Activated CD8-positive, alpha-beta T cell treated with anti-CD3 and anti-CD28 coated beads for 36 hours (primary cell): ENCODE measurements at regions not wholly inside any gene's neighbourhood (a gene's known extent, or its start where the extent isn't known, plus 50 kb on each side); places are given as distances from the start of the nearest gene placed in this dataset.

Experiments used
- ATAC-seq: fragments of 200-7000 bp; cut with Tn5 transposase; one replicate; pipeline ENCODE4 v1.10.0; 2021; ENCODE audit warnings: mild to moderate bottlenecking, moderate library complexity
- CTCF ChIA-PET: fragments of 350-600 bp; sonication (Branson Sonifier 250); formaldehyde crosslinking; loops from one replicate; lab custom pipeline; 2021; ENCODE audit warnings: antibody characterized with exemption; lab: Charles Lee
- POLR2A ChIA-PET: fragments of 350-600 bp; sonication (Branson Sonifier 250); formaldehyde crosslinking; loops from one replicate; lab custom pipeline; 2021; ENCODE audit warnings: antibody characterized with exemption; lab: Charles Lee
- DNase-seq: peaks from one replicate; pipeline ENCODE4 v3.0.0-alpha.2; 2020
- H3K27ac Mint-ChIP-seq: one replicate; pipeline ENCODE4 v1.8.0; 2021; ENCODE audit warnings: mild to moderate bottlenecking, mixed read lengths
- H3K27me3 Mint-ChIP-seq: one replicate; pipeline ENCODE4 v1.8.0; 2021; ENCODE audit warnings: mixed read lengths
- H3K36me3 Mint-ChIP-seq: one replicate; pipeline ENCODE4 v1.8.0; 2021; ENCODE audit warnings: low read depth, mixed read lengths
- H3K4me1 Mint-ChIP-seq: one replicate; pipeline ENCODE4 v1.8.0; 2021; ENCODE audit warnings: low read depth, mixed read lengths
- H3K4me3 Mint-ChIP-seq: one replicate; pipeline ENCODE4 v1.8.0; 2021; ENCODE audit warnings: mild to moderate bottlenecking, moderate library complexity, mixed read lengths
- H3K9me3 Mint-ChIP-seq: one replicate; pipeline ENCODE4 v1.8.0; 2021; ENCODE audit warnings: mixed read lengths
- CTCF ChIP-seq: fragments of 200-600 bp; IDR thresholded peaks from one replicate; pipeline ENCODE4 v1.8.0; 2022; ENCODE audit warnings: antibody characterized with exemption, mild to moderate bottlenecking
- intact Hi-C: fragments of 100-400 bp; cut with micrococcal nuclease; formaldehyde crosslinking; loops from one replicate; pipeline ENCODE4 v1.10.0; 2022

- TF ChIP-seq CTCF, result no peak
- DNase-seq, result no peak
Observed at GRCh38 chr13:82323101-82323500, 1559.2 kb downstream of the SLITRK1 start.

GRCh38 chr13:82305588-82305987 is 1576.7 kb downstream of the SLITRK1 start:
- no peaks in the 10 kb centered on the region for H3K36me3 Mint-ChIP-seq
- H3K27ac Mint-ChIP-seq, result no peak overlapping the region
- CTCF ChIA-PET, result no interaction called here
- no peaks in the 10 kb centered on the region for H3K27me3 Mint-ChIP-seq
- POLR2A ChIA-PET, result no interaction called here
- H3K9me3 Mint-ChIP-seq, result peaks cover 6% of the 10 kb centered on the region
- no peak for TF ChIP-seq CTCF
- H3K4me3 Mint-ChIP-seq, result no peak overlapping the region
- ATAC-seq (no peak), DNase-seq (no peak)
- intact Hi-C loops, result no loop called here
- no peaks in the 10 kb centered on the region for H3K4me1 Mint-ChIP-seq

More at GRCh38 chr13:82323101-82323500, 1559.2 kb downstream of the SLITRK1 start:
- no peak for ATAC-seq
- ChIA-PET POLR2A (no interaction called here), CTCF (no interaction called here)
- no peaks in the 10 kb centered on the region for H3K4me1 Mint-ChIP-seq
- no peaks in the 10 kb centered on the region for H3K27me3 Mint-ChIP-seq
- no peak overlapping the region for H3K27ac Mint-ChIP-seq
- intact Hi-C loops, result no loop called here
- peaks cover 7% of the 10 kb centered on the region for H3K9me3 Mint-ChIP-seq
- no peak overlapping the region for H3K4me3 Mint-ChIP-seq
- no peaks in the 10 kb centered on the region for H3K36me3 Mint-ChIP-seq

- ATAC-seq (no peak), DNase-seq (no peak)
- Mint-ChIP-seq H3K4me3 (no peak overlapping the region), H3K27me3 (no peaks in the 10 kb centered on the region), H3K36me3 (no peaks in the 10 kb centered on the region), H3K27ac (no peak overlapping the region), H3K9me3 (peaks cover 10% of the 10 kb centered on the region), H3K4me1 (no peaks in the 10 kb centered on the region)
- CTCF ChIA-PET, result no interaction called here
- POLR2A ChIA-PET, result no interaction called here
- no peak for TF ChIP-seq CTCF
- intact Hi-C loops, result no loop called here
Observed at GRCh38 chr13:82298106-82298505, 1584.2 kb downstream of the SLITRK1 start.

GRCh38 chr13:82294226-82294625 is 1588.0 kb downstream of the SLITRK1 start:
- no peak for TF ChIP-seq CTCF
- CTCF ChIA-PET, result no interaction called here
- H3K27me3 Mint-ChIP-seq, result no peaks in the 10 kb centered on the region
- H3K36me3 Mint-ChIP-seq, result no peaks in the 10 kb centered on the region
- no peaks in the 10 kb centered on the region for H3K4me1 Mint-ChIP-seq
- POLR2A ChIA-PET, result no interaction called here
- no peak for DNase-seq
- no peak for ATAC-seq
- H3K27ac Mint-ChIP-seq, result no peak overlapping the region
- intact Hi-C loops, result no loop called here
- H3K4me3 Mint-ChIP-seq, result no peak overlapping the region
- peaks cover 7% of the 10 kb centered on the region for H3K9me3 Mint-ChIP-seq

DNA sequence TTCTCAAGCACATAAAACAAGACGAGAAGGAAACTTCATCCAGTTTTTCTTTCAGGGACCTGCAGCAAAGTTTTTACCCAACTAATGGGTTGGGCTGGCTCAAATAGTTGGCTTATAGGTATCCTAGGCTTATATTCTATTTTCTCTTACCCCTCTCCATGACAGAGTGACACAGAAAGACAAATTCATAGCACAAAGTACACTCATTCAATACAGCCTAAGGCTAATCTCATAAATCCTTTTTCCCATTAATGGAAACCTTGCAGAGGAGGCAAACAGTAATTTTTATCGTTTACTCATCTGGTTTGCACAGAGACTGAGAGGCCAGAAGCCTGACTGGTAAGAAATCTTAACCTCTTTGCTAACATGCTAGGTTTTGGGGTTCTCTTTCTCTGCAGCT is 1589.9 kb downstream of the SLITRK1 start:
- POLR2A ChIA-PET, result no interaction called here

More for the DNA sequence above, 1589.9 kb downstream of the SLITRK1 start:
- intact Hi-C loops, result no loop called here
- DNase-seq (no peak), ATAC-seq (no peak)
- Mint-ChIP-seq H3K27ac (no peak overlapping the region), H3K4me3 (no peak overlapping the region), H3K36me3 (no peaks in the 10 kb centered on the region), H3K4me1 (no peaks in the 10 kb centered on the region), H3K9me3 (peaks cover 9% of the 10 kb centered on the region), H3K27me3 (no peaks in the 10 kb centered on the region)
- no peak for TF ChIP-seq CTCF
- CTCF ChIA-PET, result no interaction called here
